HepG2 (cell line): ENCODE measurements at regions not wholly inside any gene's neighbourhood (a gene's known extent, or its start where the extent isn't known, plus 50 kb on each side); places are given as distances from the start of the nearest gene placed in this dataset.

Source experiments
- POLR2AphosphoS5 ChIP-seq: IDR thresholded peaks from 2 replicates; pipeline ENCODE4 v1.6.1; 2012; ENCODE audit warnings: low read depth, low read length
- TAF1 ChIP-seq: sonication (generic); formaldehyde crosslinking; IDR thresholded peaks from 2 replicates; pipeline ENCODE4 v1.4.0; 2020; ENCODE audit warnings: missing genetic modification reagents
- TCF7L2 ChIP-seq: IDR thresholded peaks from 2 replicates; pipeline ENCODE4 v1.6.1; 2011; ENCODE audit warnings: mild to moderate bottlenecking, low read depth, low read length, moderate library complexity
- YY1 ChIP-seq: IDR thresholded peaks from 2 replicates; pipeline ENCODE4 v1.6.1; 2011; ENCODE audit warnings: low read length, low read depth, moderate library complexity, mild to moderate bottlenecking; ENCODE audit not compliant: insufficient read depth, insufficient replicate concordance
- ZNF577 ChIP-seq: sonication (generic); formaldehyde crosslinking; IDR thresholded peaks from 2 replicates; pipeline ENCODE4 v1.4.0; 2020; ENCODE audit warnings: mild to moderate bottlenecking, low read depth, missing genetic modification reagents, borderline replicate concordance
- TF ChIP-seq, protein P1 (sequence below): IDR thresholded peaks from 2 replicates; pipeline ENCODE4 v1.6.1; 2018; ENCODE audit warnings: missing genetic modification reagents, mild to moderate bottlenecking, missing compliant biosample characterization
- TF ChIP-seq, protein P2 (sequence below): sonication (generic); formaldehyde crosslinking; IDR thresholded peaks from 2 replicates; pipeline ENCODE4 v1.4.0; 2020; ENCODE audit warnings: missing genetic modification reagents

DNA sequence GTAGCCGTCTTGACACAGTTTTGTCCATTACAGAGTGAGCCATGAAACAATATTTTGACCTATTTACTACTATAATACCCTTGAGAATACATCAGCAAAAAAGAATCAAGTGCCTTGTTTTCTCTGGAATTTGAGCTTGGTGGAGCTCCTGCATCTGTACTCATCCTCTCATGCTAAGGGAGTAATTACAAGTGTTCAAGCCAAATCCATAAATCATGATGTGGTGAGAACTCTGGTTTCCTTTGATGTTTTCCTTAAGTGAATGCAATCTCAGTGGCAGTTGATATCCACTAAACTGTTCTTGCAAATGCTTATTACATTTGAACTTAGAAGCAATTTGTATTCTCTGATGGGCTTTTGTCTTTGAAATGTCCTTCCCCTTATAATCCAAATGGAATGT lies 824.6 kb upstream of the TMPRSS15 start:
- TF ChIP-seq TAF1 (CRISPR knock-in tag) (no peak), TCF7L2 (no peak), ZNF577 (CRISPR knock-in tag) (no peak), YY1 (no peak), POLR2AphosphoS5 (no peak)
- TF ChIP-seq, protein P1, sequence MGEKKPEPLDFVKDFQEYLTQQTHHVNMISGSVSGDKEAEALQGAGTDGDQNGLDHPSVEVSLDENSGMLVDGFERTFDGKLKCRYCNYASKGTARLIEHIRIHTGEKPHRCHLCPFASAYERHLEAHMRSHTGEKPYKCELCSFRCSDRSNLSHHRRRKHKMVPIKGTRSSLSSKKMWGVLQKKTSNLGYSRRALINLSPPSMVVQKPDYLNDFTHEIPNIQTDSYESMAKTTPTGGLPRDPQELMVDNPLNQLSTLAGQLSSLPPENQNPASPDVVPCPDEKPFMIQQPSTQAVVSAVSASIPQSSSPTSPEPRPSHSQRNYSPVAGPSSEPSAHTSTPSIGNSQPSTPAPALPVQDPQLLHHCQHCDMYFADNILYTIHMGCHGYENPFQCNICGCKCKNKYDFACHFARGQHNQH (CRISPR knock-in tag) = no peak
- TF ChIP-seq, protein P2, sequence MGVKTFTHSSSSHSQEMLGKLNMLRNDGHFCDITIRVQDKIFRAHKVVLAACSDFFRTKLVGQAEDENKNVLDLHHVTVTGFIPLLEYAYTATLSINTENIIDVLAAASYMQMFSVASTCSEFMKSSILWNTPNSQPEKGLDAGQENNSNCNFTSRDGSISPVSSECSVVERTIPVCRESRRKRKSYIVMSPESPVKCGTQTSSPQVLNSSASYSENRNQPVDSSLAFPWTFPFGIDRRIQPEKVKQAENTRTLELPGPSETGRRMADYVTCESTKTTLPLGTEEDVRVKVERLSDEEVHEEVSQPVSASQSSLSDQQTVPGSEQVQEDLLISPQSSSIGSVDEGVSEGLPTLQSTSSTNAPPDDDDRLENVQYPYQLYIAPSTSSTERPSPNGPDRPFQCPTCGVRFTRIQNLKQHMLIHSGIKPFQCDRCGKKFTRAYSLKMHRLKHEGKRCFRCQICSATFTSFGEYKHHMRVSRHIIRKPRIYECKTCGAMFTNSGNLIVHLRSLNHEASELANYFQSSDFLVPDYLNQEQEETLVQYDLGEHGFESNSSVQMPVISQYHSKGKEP (CRISPR knock-in tag) = no peak
